ENCODE measurements at regions not wholly inside any gene's neighbourhood (a gene's known extent, or its start where the extent isn't known, plus 50 kb on each side); places are given as distances from the start of the nearest gene placed in this dataset.
A peak's percentile ranks its signal among the peaks of the same experiment; 100 is the strongest.
"Not testable (repeated sequence)": the region's sequence is repeated elsewhere in the genome, so short reads cannot be mapped to it uniquely, and the experiment has no call there.

DNA sequence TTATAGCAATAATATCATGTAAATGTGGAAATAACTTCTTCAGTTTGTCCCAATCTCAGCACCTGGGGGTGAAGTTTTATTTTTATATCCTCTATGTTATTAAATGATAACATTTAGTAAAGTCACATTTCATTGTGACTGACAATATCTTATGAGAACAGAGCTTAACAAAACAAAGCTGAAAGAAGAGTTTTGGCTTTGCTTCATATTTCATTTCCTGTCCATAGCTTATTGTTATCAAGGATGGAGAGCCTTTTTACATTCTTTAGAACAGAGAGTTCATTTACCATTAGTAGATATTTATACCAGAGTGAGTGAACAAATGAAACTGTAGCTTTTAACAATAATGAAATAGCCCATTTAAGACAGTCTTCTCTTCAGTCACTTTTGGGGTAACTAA, 231.9 kb upstream of the SGK1 start:
- DNase-seq, result no peak

DNA sequence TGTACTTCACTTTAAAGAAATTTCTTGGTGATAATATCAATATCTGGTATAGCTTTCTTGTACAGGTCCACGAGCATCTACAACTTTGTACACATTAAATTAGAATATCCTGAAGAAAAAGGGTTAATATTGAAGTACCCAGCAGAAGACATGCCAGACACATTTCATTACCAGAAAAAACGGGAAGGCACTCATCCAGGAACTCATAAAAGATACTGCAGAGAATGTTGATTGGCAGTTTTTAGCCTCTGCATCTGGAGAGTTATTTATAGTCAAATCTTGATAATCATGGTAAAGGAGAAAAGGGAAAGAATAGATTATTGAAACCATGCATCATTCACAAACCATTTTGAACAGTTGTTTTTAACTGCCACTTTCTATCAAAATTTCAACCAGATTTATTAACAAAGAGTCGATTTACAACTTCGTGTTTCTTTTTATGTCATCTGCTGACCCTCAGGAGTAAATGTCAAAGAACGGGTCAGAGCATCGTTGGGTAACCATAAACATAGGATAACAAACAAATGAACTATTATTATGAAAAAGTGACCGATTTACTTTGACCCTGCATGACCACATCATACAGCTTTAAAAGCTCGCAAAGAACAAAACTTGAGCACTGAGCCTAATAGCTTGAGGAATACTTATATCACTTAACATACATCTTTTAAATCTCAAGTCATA, 229.2 kb upstream of the SGK1 start:
- no peak for DNase-seq

DNA sequence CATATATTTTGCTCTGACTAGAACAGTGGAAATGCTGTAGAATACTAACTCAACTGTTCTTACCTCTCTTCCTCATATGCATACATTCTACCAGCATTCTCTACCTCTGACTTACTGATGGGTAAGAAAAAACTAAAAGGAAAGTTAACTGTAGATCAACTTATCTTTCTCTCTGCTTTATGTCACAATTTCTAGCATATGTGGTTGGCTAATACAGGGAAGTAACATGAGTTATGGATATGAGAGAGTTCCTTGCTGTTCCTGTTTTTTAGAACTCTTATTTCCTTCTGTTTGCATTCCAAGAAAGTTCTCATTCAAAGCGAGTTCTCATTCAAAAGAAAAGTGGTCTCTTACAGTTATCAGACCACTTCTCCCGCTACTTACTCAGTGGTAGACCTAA, 226.8 kb upstream of the SGK1 start:
- DNase-seq, result no peak

DNA sequence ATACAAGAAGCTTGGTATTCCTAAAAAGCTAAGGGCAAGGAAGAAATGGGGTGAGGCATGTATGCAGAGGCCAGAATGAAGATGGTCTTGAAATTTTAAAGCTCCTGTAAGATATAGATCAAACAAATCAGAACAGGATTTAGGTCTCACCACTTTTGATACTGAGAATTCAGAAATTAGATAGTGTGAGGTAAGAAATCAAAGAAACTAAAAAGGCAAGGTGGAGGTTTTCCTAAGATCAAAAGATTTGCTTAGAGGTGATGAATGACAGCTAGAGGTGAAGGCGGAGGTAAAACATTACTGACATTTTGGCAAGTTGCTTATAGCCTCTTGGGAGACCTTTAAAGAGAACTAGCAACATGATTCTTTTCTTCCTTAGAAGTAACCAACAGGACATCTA, 225.2 kb upstream of the SGK1 start:
- DNase-seq, result no peak

DNA sequence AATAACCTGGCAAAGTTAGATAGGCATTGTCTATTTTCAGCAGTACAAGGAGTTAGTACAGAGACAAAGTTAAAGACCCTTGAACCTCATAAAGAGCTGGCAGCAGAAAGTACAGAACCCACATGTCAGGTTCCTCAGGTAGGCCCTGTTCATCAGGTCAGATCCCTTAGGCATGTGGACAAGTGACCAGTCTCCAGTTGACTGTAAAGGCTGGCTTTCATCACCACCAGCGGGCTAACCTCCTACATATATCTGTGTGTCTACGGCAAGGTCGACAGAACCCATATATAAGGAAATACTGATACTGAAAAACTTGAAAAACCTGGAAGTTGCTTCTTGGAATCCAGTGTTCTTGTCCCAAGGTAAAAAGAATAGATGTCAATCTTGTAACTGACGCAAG, 223.1 kb upstream of the SGK1 start:
- DNase-seq, result no peak

DNA sequence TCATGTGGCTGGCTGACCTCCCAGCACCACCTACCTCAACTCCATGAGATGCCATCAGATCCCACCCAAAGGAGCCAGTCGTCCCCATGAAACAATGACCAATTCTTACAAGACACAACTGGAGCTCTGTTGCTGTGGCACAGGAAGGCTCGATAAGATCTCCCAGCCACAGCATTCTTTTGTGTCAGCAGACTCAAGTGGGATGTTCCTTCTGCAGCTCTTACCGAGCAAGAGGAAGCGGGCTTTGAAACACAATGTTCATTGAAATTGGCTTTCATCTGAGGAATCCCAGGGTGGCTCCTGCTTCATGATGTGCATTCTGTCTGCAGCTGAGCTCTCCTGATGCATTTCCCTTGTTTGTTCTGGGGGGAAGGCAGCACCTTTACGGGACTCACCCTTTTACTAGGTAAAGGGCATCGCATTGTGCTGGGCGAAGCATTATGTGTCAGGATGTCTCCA, 222.0 kb upstream of the SGK1 start:
- DNase-seq, result no peak

DNA sequence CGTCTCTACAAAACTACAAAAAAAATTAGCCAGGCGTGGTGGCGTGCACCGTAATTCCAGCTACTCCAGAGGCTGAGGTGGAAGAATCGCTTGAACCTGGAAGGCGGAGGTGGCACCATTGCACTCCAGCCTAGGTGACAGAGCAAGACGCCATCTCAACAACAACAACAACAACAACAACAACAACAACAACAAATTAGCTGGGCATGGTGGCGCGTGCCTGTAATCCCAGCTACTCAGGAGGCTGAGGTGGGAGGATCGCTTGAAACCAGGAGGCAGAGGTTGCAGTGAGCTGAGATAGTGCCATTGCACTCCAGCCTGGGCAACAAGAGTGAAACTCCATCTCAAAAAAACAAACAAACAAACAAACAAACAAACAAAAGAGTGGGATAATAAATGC, 219.9 kb upstream of the SGK1 start:
- not testable (repeated sequence) for DNase-seq

DNA sequence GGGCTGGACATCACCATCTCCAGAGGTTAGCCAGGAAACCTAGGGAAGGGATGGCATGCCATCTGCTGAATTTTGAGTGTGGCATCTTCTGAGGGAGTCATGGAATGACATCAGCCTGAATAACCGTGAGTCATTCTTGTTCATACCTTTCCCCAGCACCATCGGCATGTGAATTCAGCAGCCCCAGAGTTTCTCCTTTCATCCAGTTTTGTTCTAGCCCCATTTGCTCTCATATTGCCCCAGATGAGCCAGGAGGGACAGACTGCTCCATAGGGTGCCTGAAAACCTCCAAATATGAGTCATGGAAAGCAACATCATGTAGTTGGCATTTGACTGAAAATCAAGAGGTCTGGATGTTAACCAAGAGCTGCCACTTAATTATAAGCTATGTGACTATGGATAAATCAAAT, 219.2 kb upstream of the SGK1 start:
- no peak for DNase-seq

DNA sequence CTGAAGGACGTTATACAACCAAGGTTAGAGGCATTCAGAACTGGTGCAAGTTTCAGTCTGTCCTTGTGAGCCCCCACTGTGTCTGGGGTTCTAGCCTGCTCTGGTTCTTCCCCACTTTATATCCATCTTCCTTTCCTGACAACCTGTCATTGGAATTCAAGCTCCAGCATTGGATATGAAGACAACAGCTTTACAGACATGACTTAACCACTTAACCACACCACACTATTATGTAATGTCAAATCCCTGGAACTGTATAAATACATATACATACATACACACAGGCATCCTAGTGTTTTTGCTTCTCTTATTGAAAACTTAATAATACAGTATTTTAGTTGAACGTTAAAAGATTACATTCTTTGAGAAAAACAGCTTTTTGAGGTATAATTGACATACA, 217.9 kb upstream of the SGK1 start:
- DNase-seq, result no peak

DNA sequence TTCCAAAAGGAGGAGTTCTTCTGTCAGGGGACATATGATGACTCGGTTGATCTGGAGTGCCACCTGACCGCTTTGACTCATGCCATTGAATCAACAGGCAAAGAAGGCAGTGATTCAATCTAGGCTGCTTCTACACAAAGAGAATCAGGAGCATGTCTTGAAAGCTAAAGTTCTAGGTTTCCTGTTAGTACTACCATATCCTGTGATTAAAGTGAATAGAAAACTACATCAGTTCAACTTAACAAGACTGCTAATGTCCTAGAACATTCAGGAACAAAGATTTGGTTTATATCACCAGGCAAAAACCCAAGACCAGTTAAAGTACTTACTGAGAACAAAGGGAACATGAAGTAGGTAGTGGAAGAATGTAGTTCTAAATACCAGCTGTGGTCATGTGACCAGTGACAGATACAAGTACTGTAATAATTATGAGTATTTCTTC, 216.8 kb upstream of the SGK1 start:
- DNase-seq, result peak in 1 of 4 experiments; percentile 2

DNA sequence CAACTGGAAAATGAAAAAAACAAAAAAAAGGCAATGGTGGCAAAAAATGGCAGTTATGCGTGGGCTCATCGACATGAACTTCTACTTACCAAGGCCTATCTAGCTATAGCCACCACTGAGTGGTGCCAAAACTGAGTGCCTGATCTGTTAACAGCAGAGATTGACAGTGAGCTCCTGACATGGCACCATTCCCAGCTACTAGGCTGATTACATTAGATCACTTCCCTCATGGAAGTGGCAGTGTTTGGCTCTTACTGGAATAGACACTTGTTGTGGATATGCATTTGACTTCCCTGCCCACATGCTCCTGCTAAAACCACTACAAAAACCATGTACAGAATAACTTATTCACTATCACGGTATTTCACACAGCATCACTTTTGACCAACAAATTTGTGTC, 216.1 kb upstream of the SGK1 start:
- DNase-seq, result no peak

DNA sequence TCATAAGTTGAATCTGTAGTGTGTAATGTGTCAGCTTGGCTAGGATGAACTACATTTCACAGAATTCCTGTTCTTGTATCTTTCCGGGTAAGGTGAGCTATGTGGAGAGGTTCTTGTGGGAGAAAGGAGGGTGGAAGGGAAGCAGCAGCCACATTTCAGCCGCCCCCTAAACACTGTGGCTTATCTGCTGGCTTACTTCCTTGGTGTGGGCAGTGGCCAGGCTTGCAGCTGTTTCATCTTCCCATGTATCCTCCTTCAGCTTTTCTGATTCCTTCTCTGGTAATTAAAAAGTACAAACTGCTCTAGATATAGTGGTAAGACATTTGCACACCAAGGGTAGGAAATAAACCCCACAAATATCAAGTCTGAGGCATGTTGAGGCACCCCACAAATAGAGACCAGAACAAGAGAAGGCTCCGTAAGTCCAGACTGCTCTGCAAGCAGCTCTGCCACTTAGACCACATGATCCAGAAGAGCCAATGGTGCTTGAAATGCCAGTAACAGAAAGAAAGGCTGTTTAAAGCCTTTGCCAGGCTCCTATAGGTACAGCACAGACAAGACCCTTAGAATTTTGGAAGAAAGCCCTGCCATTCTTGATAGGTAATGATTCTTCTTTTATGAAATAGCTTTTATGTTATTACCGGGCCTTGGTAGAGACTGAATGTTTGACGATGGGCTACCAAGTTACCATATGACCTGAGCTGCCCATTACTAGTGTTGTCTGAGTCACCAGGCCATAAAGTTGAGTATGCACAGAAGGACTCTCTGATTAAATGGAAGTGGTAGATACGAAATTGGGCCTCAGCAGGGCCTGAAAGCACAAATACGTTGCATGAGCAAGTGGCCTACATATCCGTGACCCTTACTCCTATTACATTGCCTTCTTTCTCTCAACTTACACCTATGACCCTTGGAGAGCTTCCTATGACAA, 215.0 kb upstream of the SGK1 start:
- no peak for DNase-seq

DNA sequence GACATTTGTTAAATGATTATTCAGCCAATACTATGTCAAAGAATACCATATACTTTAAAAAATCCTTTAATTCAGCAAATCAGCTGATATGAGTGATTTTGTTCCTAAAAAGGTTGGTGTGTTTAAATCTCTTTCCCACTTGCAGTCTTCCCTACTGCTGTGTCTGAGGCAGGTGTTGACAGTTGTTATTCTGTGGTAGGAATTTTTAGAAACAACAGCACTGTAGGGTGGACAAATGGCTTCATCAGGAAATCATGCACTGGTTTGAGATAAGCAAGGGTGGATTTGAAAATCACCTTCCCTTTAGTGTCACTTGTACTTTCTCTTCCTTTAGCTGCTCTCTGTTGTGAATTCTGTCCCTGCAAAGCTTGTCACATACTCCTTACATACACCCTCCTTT, 213.7 kb upstream of the SGK1 start:
- DNase-seq, result no peak

DNA sequence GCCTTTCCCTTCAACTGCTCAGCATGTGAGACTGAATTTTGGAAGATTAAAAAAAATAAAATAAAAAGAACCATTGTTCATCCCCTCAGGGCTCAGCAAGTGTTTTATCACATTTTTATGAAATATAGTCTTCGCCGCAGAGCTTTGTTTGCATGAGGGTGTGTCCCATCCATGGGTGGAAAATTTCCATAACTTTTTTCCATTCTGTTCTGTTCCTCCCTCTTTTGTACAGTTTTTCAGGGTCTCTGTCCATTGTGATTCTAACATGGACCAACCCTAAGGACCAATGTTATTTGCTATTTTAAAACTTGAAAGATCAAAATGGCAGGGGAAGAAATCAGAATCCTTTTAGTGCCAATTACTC, 213.3 kb upstream of the SGK1 start:
- no peak for DNase-seq

DNA sequence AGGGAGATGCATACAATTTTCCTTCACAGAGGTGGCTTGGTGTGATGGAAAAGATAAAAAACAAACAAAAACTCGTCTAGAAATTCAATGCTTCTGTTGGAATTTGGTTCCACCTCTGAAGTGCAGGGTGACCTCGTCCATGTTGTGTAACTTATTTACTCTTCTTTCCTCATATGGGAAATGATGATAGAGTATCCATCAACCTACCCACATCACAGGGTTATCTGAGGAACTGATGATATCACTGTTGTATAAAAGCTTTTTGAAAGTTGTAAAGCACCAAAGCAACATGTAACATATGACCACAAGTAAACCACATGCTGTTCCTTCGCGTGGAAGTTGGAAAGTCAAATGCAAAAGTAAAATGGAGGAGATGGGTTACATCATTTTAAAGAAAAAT, 212.0 kb upstream of the SGK1 start:
- DNase-seq, result no peak

DNA sequence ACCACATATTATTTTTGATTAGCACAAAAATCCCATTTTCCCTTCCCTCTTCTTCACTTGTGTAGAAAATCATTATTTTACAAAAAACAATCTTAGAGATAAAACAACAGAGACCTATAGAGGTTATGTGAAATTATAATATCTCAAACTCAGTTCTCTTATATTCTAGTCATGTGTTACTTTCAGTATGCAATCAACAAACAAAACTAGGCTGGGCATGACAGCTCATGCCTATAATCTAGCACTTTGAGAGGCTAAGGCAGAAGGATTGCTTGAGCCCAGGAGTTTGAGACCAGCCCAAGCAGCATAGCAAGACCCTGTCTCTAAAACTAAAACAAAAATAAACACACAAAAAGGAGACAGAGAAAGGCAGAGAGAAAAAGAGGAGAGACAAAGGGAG, 211.4 kb upstream of the SGK1 start:
- DNase-seq, result no peak

DNA sequence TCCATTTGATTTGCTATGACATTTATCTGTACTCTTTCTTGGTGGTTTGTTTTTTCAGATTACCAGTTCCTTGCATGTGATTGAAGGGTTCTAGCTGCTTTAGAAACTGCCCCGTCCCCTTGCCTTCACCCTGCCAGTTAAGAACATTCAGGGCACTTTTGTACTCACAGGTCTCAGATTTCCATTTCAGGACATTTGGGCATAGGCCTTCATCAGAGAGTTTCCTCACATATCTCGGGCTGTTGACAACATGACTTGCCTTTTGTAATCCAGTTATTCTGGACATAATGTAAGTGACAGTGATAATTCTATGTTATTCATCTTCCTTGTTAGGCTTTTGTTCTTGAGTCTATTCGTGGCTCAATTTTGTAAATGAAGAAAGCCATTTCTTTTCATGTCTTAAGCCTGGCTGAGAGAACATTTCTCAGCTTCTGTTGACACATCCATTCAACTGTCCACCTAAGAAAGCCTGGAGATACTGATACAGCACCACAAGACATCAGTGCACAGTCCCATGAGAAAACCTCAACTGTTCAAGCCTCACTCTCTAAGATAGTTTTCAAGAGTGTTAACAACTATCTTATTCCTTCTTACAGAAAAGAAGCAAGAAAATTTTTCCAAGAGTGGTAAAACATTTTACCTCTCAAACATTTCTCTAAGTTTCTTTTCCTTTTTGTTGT, 209.3 kb upstream of the SGK1 start:
- no peak for DNase-seq

DNA sequence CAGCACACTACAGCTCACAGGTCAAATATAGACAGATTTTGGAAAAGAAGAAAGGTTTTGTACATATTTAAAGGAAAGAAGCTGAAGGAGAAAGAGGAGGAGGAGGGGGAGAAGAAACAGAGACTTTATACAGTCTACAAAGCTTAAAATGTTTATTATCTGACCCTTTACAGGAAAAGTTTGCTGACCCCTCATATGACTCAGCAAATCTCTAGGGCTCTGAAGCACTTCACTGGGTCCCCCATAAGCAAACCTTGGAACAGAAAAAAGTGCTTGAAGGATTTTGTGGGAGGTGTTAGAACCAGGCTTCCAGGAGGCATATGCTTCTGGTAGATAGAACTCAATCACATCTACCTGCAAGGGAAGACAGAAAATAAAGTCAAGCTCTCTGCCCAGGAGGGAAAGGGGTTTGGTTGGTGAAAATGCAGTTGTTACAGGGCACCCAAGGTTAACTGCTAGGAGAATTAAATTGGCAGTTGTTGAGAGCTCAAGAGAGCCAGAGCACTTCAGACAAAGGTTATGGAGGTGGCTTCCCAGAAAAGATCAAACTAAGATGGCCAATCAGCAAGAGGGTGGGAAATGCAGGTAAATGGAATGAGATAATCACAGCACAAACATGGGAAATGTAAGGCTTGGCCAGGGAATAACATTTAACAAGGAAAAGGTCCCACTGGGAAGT, 207.4 kb upstream of the SGK1 start:
- DNase-seq, result no peak

DNA sequence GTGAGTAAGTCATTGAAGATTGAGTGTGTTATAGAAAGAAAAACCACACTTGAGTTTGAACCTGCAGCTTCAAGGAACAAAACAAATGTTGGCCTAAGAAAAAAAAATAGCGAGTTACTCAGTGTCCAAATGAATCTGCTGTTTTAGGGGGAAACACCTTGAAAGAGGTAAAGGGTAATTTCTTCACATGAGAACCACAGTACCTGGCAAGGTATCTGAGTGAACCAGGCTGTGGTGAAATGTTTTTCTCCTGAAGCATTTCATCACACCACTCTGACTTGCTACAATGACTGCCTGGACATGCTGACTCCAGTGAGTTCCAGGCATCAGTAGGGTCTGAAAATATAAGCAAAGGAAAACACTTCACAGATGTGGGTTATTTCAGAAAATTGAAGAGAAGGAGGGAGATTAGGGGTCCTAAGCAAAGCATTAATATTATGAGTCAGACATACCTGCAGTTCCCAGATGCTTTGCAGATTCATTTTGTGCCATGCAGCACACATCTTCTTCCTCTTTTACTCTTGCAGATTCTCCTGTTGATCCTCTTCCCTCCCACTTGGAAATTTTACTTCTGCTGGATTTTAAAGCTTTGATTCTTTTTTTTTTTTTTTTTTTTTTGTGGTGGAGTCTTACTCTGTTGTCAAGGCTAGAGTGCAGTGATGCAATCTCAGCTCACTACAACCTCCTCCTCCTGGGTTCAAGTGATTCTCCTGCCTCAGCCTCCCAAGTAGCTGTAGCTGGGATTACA, 206.2 kb upstream of the SGK1 start:
- no peak for DNase-seq

DNA sequence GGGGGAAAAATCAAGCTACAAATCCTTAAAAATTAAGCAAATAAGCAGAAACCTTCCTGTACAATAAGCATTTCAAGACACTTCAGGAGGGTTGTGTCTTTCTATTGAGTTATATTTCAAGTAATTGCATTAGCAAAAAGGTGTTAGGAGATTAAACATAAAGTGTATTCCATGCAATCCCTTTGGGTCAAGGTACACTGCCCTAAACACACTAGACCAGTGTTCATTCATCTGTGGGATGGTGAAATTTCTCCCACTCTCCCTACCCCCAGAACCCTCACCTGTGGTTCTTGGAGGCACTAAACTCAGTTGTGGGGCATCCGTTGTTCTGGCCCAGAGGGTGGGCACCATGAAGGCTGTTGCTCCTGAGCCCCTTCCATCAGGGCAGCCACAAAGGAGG, 205.1 kb upstream of the SGK1 start:
- DNase-seq, result no peak

DNA sequence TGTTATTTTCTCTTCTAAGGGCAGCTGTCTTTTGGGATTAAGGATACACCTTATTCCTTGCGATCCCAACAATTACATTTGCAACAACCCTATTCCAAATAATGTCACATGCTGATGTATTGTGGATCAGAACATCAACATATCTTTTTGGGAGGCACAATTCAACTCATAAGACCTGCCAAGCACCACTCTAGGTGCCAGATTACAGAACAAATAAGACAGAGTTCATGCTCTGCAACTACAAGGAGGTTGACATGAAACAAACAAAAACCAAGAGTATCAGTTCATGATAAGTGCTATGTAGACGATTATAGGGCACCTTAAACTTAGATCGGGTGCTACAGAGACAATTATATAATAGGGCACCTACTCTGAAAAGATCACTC, 203.2 kb upstream of the SGK1 start:
- no peak for DNase-seq
